ENCODE measurements at regions not wholly inside any gene's neighbourhood (a gene's known extent, or its start where the extent isn't known, plus 50 kb on each side); places are given as distances from the start of the nearest gene placed in this dataset.
"Not testable (repeated sequence)": the region's sequence is repeated elsewhere in the genome, so short reads cannot be mapped to it uniquely, and the experiment has no call there.

DNA sequence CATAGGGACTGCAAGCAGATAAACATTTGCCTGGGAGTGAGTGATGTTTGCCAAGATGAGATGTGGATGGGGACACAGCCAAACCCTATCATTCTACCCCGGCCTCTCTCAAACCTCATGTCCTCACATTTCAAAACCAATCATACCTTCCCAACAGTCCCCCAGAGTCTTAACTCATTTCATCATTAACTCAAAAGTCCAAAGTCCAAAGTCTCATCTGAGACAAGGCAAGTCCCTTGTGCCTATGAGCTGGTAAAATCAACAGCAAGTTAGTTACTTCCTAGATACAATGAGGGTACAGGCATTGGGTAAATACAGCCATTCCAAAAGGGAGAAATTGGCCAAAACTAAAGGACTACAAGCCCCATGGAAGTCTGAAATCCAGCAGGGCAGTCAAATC is 822.9 kb upstream of the SPRY2 start:
- TF ChIP-seq, protein P1, sequence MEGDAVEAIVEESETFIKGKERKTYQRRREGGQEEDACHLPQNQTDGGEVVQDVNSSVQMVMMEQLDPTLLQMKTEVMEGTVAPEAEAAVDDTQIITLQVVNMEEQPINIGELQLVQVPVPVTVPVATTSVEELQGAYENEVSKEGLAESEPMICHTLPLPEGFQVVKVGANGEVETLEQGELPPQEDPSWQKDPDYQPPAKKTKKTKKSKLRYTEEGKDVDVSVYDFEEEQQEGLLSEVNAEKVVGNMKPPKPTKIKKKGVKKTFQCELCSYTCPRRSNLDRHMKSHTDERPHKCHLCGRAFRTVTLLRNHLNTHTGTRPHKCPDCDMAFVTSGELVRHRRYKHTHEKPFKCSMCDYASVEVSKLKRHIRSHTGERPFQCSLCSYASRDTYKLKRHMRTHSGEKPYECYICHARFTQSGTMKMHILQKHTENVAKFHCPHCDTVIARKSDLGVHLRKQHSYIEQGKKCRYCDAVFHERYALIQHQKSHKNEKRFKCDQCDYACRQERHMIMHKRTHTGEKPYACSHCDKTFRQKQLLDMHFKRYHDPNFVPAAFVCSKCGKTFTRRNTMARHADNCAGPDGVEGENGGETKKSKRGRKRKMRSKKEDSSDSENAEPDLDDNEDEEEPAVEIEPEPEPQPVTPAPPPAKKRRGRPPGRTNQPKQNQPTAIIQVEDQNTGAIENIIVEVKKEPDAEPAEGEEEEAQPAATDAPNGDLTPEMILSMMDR (IDR thresholded peaks at IDR 0.05): not testable (repeated sequence)
- not testable (repeated sequence) for TF ChIP-seq POLR2A (IDR thresholded peaks at IDR 0.05)
